ENCODE measurements at regions not wholly inside any gene's neighbourhood (a gene's known extent, or its start where the extent isn't known, plus 50 kb on each side); places are given as distances from the start of the nearest gene placed in this dataset.

DNA sequence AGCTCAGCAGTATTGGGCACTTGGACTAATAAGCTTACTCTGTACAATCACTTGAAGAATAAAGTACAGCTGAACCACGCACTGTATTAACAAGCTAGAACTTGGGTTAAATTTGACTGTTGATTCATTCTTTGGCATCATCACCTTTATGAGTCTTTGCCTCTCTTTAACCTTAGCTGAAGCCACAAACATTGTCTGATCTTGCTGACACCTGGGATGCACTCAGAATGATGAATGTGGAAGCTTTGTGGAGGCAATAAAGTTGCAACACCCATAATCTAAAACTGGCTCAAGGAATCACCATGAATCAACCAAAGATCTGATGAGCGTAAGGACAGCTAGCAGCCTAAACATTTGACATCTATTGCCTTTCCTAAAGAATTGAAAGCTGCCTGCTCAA is 590.6 kb upstream of the SOX9 start:
- H4K20me1 ChIP-seq (ENCODE audit: low read depth, low read length) = no peaks in the 10 kb centered on the region
- no peak overlapping the region for H3K9ac ChIP-seq (ENCODE audit: low read length)
- H3K9me3 ChIP-seq (ENCODE audit: insufficient read depth, low read length) = no peaks in the 10 kb centered on the region
- no peaks in the 10 kb centered on the region for H3K36me3 ChIP-seq (ENCODE audit: low read length)
- H2AFZ ChIP-seq (ENCODE audit: low read depth, low read length, severe bottlenecking) = no peak overlapping the region
- no peak overlapping the region for H3K4me2 ChIP-seq (ENCODE audit: low read depth, low read length, poor library complexity, severe bottlenecking)
- H3K4me3 ChIP-seq (ENCODE audit: insufficient read depth, low read length, poor library complexity, severe bottlenecking) = no peak overlapping the region
- H3K27me3 ChIP-seq (ENCODE audit: low read length) = no peaks in the 10 kb centered on the region
- TF ChIP-seq EZH2phosphoT487 (conservative IDR thresholded peaks at IDR 0.05; ENCODE audit: low read length) = no peak
- TF ChIP-seq, protein P1, sequence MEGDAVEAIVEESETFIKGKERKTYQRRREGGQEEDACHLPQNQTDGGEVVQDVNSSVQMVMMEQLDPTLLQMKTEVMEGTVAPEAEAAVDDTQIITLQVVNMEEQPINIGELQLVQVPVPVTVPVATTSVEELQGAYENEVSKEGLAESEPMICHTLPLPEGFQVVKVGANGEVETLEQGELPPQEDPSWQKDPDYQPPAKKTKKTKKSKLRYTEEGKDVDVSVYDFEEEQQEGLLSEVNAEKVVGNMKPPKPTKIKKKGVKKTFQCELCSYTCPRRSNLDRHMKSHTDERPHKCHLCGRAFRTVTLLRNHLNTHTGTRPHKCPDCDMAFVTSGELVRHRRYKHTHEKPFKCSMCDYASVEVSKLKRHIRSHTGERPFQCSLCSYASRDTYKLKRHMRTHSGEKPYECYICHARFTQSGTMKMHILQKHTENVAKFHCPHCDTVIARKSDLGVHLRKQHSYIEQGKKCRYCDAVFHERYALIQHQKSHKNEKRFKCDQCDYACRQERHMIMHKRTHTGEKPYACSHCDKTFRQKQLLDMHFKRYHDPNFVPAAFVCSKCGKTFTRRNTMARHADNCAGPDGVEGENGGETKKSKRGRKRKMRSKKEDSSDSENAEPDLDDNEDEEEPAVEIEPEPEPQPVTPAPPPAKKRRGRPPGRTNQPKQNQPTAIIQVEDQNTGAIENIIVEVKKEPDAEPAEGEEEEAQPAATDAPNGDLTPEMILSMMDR (IDR thresholded peaks at IDR 0.05; ENCODE audit: insufficient read depth, low read length, poor library complexity, severe bottlenecking) = no peak
- H3K79me2 ChIP-seq (ENCODE audit: insufficient read depth, low read length) = no peaks in the 10 kb centered on the region
- H3K27ac ChIP-seq (ENCODE audit: low read depth, low read length) = no peak overlapping the region
- no peaks in the 10 kb centered on the region for H3K9me2 ChIP-seq (replicated peaks; ENCODE audit: insufficient read depth, low read length)
- no peaks in the 10 kb centered on the region for H3F3A ChIP-seq (ENCODE audit: insufficient read depth)

DNA sequence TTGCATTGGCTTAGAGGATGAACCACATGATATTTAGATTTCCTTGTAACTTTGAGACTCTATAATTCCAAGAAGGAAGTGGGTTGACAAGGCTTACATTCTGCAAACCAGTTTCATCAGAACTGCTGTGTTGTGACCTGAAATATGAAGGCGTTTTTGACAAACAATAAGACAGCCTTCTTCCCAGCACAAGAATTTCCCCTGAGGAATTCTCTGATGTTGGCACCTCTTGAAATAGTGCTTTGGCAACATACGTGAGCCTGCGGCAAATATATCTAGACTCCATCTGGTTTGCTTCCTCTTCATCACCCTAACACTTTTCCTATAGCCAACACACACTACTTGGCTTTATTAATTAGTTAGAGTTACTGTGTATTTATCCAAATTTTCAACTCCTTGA is 585.5 kb upstream of the SOX9 start:
- H3K27ac ChIP-seq (ENCODE audit: low read depth, low read length) = no peak overlapping the region
- TF ChIP-seq EZH2phosphoT487 (conservative IDR thresholded peaks at IDR 0.05; ENCODE audit: low read length) = no peak
- TF ChIP-seq, protein P1 (IDR thresholded peaks at IDR 0.05; ENCODE audit: insufficient read depth, low read length, poor library complexity, severe bottlenecking) = no peak
- H3F3A ChIP-seq (ENCODE audit: insufficient read depth) = no peaks in the 10 kb centered on the region
- no peaks in the 10 kb centered on the region for H3K9me3 ChIP-seq (ENCODE audit: insufficient read depth, low read length)
- H3K4me2 ChIP-seq (ENCODE audit: low read depth, low read length, poor library complexity, severe bottlenecking) = no peak overlapping the region
- H3K36me3 ChIP-seq (ENCODE audit: low read length) = no peaks in the 10 kb centered on the region
- H2AFZ ChIP-seq (ENCODE audit: low read depth, low read length, severe bottlenecking) = no peak overlapping the region
- H3K27me3 ChIP-seq (ENCODE audit: low read length) = no peaks in the 10 kb centered on the region
- no peak overlapping the region for H3K9ac ChIP-seq (ENCODE audit: low read length)
- no peaks in the 10 kb centered on the region for H3K9me2 ChIP-seq (replicated peaks; ENCODE audit: insufficient read depth, low read length)
- no peaks in the 10 kb centered on the region for H4K20me1 ChIP-seq (ENCODE audit: low read depth, low read length)
- H3K79me2 ChIP-seq (ENCODE audit: insufficient read depth, low read length) = no peaks in the 10 kb centered on the region
- no peak overlapping the region for H3K4me3 ChIP-seq (ENCODE audit: insufficient read depth, low read length, poor library complexity, severe bottlenecking)

DNA sequence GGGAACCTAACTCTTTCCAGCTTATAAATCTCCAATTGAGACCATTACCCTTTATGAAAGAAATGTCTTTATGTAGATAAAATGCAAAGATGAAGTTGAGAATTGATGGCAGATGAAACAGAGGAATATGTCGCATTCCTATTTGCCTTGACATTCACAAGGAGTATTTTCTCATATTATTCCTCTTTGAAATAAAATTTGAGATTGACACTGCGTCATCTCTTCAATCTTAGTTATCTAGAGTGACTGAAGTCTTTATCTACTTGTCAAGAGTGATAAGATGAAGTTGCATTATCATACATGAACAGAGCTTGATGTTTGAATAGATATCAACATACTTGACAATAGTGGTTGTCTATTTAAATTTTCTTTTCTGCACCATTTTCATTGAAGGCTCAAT is 574.4 kb upstream of the SOX9 start:
- H3K9ac ChIP-seq (ENCODE audit: low read length) = no peak overlapping the region
- H4K20me1 ChIP-seq (ENCODE audit: low read depth, low read length) = no peaks in the 10 kb centered on the region
- no peaks in the 10 kb centered on the region for H3K36me3 ChIP-seq (ENCODE audit: low read length)
- no peaks in the 10 kb centered on the region for H3K27me3 ChIP-seq (ENCODE audit: low read length)
- H2AFZ ChIP-seq (ENCODE audit: low read depth, low read length, severe bottlenecking) = no peak overlapping the region
- TF ChIP-seq EZH2phosphoT487 (conservative IDR thresholded peaks at IDR 0.05; ENCODE audit: low read length) = no peak
- TF ChIP-seq, protein P1 (IDR thresholded peaks at IDR 0.05; ENCODE audit: insufficient read depth, low read length, poor library complexity, severe bottlenecking) = no peak
- no peaks in the 10 kb centered on the region for H3K79me2 ChIP-seq (ENCODE audit: insufficient read depth, low read length)
- H3K4me3 ChIP-seq (ENCODE audit: insufficient read depth, low read length, poor library complexity, severe bottlenecking) = no peak overlapping the region
- H3K9me3 ChIP-seq (ENCODE audit: insufficient read depth, low read length) = no peaks in the 10 kb centered on the region
- H3K4me2 ChIP-seq (ENCODE audit: low read depth, low read length, poor library complexity, severe bottlenecking) = no peak overlapping the region
- no peaks in the 10 kb centered on the region for H3F3A ChIP-seq (ENCODE audit: insufficient read depth)
- no peaks in the 10 kb centered on the region for H3K9me2 ChIP-seq (replicated peaks; ENCODE audit: insufficient read depth, low read length)
- H3K27ac ChIP-seq (ENCODE audit: low read depth, low read length) = no peak overlapping the region

DNA sequence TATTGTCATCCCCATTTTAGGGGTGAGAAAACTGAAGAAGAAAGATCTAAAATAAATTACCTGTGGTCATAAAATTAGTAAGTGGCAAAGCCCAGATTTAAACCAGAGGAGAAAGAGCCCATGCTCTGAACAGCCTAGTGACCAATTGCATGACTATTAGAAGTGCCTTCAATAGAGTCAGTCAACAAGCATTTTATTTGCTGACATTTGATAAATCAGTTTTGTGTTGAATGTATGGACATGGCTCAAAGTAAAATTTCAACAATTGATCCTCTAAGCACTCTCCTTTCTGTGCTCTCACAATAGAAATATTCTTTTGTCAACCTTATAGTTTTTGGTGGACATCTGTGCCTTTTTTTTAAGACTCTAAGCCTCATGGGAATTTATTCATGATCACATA is 572.9 kb upstream of the SOX9 start:
- no peaks in the 10 kb centered on the region for H4K20me1 ChIP-seq (ENCODE audit: low read depth, low read length)
- H3K4me2 ChIP-seq (ENCODE audit: low read depth, low read length, poor library complexity, severe bottlenecking) = no peak overlapping the region
- H3F3A ChIP-seq (ENCODE audit: insufficient read depth) = no peaks in the 10 kb centered on the region
- no peak overlapping the region for H3K9ac ChIP-seq (ENCODE audit: low read length)
- TF ChIP-seq, protein P1 (IDR thresholded peaks at IDR 0.05; ENCODE audit: insufficient read depth, low read length, poor library complexity, severe bottlenecking) = no peak
- no peak for TF ChIP-seq EZH2phosphoT487 (conservative IDR thresholded peaks at IDR 0.05; ENCODE audit: low read length)
- H3K36me3 ChIP-seq (ENCODE audit: low read length) = no peaks in the 10 kb centered on the region
- no peaks in the 10 kb centered on the region for H3K9me3 ChIP-seq (ENCODE audit: insufficient read depth, low read length)
- H3K27me3 ChIP-seq (ENCODE audit: low read length) = no peaks in the 10 kb centered on the region
- H3K4me3 ChIP-seq (ENCODE audit: insufficient read depth, low read length, poor library complexity, severe bottlenecking) = no peak overlapping the region
- no peaks in the 10 kb centered on the region for H3K79me2 ChIP-seq (ENCODE audit: insufficient read depth, low read length)
- H3K9me2 ChIP-seq (replicated peaks; ENCODE audit: insufficient read depth, low read length) = no peaks in the 10 kb centered on the region
- H2AFZ ChIP-seq (ENCODE audit: low read depth, low read length, severe bottlenecking) = no peak overlapping the region
- no peak overlapping the region for H3K27ac ChIP-seq (ENCODE audit: low read depth, low read length)
